H1 (cell line): ENCODE measurements at regions not wholly inside any gene's neighbourhood (a gene's known extent, or its start where the extent isn't known, plus 50 kb on each side); places are given as distances from the start of the nearest gene placed in this dataset.

Experiments
- CTCF ChIA-PET: fragments of 300-600 bp; sonication (Branson Sonifier 250); formaldehyde crosslinking; loops from one replicate; lab custom pipeline; 2021; ENCODE audit not compliant: partially characterized antibody; lab: Charles Lee
- POLR2A ChIA-PET: fragments of 300-600 bp; sonication (Branson Sonifier 250); formaldehyde crosslinking; loops from one replicate; lab custom pipeline; 2021; ENCODE audit warnings: inconsistent platforms; ENCODE audit not compliant: partially characterized antibody; lab: Charles Lee
- DNase-seq, 2 experiments: peaks; one replicate each; pipeline versions ENCODE4 v3.0.0 to v3.0.0-alpha.2; 2010 to 2022; ENCODE audit warnings: low spot score in 2 of 2, low read depth in 1 of 2, mixed read lengths in 1 of 2
- FAIRE-seq: peaks from 2 replicates; lab custom pipeline; 2011; peaks lifted over from hg19 to GRCh38; lab: Jason Lieb, UNC
- H2AFZ ChIP-seq: 2 replicates; pipeline ENCODE4 v1.8.1; 2012; ENCODE audit warnings: low read length, inconsistent platforms
- H2AK5ac ChIP-seq: 2 replicates; pipeline ENCODE4 v1.6.1; 2013; ENCODE audit warnings: low read depth, low read length
- H2BK120ac ChIP-seq: replicated peaks from 2 replicates; pipeline ENCODE3; 2013; ENCODE audit warnings: low read depth, low read length, inconsistent platforms
- H2BK12ac ChIP-seq: 2 replicates; pipeline ENCODE4 v1.6.1; 2013; ENCODE audit warnings: low read depth, low read length
- H2BK15ac ChIP-seq: 2 replicates; pipeline ENCODE4 v1.6.1; 2013; ENCODE audit warnings: low read length
- H2BK20ac ChIP-seq: 2 replicates; pipeline ENCODE4 v1.6.1; 2013; ENCODE audit warnings: low read length
- H2BK5ac ChIP-seq: 2 replicates; pipeline ENCODE4 v1.6.1; 2013; ENCODE audit warnings: low read depth, low read length
- H3K14ac ChIP-seq: 2 replicates; pipeline ENCODE4 v1.6.1; 2013; ENCODE audit warnings: inconsistent platforms; ENCODE audit not compliant: insufficient read length
- H3K18ac ChIP-seq: 2 replicates; pipeline ENCODE4 v1.6.1; 2013; ENCODE audit warnings: low read length; ENCODE audit errors: extremely low read depth
- H3K23ac ChIP-seq: 2 replicates; pipeline ENCODE4 v1.6.1; 2013; ENCODE audit warnings: inconsistent platforms; ENCODE audit not compliant: insufficient read length
- H3K23me2 ChIP-seq: 2 replicates; pipeline ENCODE4 v1.6.1; 2013; ENCODE audit warnings: low read depth, low read length
- H3K27ac ChIP-seq: 2 replicates; pipeline ENCODE4 v1.6.1; 2011; ENCODE audit warnings: low read depth, low read length, inconsistent platforms
- H3K27me3 ChIP-seq, 4 experiments: replicated peaks in 1 of 4; 1 replicate in 1 of 4; 2 replicates in 3 of 4; pipeline versions ENCODE4 v1.6.1 to v1.8.1; 2011 to 2013; ENCODE audit warnings: low read length in 3 of 4, mild to moderate bottlenecking in 3 of 4, inconsistent platforms in 2 of 4, mixed read lengths in 2 of 4, moderate library complexity in 1 of 4; ENCODE audit not compliant: control insufficient read depth in 3 of 4, insufficient read depth in 3 of 4; ENCODE audit errors: extremely low read depth in 1 of 4
- H3K36me3 ChIP-seq, 4 experiments: 2 replicates each; pipeline versions ENCODE4 v1.6.1 to v1.8.1; 2011 to 2013; ENCODE audit warnings: mild to moderate bottlenecking in 4 of 4, low read length in 3 of 4, moderate library complexity in 2 of 4, control low read depth in 1 of 4, inconsistent platforms in 1 of 4; ENCODE audit not compliant: insufficient read depth in 4 of 4, control insufficient read depth in 2 of 4
- H3K4ac ChIP-seq: replicated peaks from 2 replicates; pipeline ENCODE3; 2013; ENCODE audit warnings: low read length, low read depth, mixed read lengths, inconsistent platforms; ENCODE audit not compliant: insufficient read length
- H3K4me1 ChIP-seq, 4 experiments: replicated peaks in 1 of 4; 1 replicate in 1 of 4; 2 replicates in 3 of 4; pipeline versions ENCODE4 v1.6.1 to v1.8.1; 2011 to 2013; ENCODE audit warnings: low read length in 3 of 4, inconsistent platforms in 2 of 4, mixed read lengths in 1 of 4; ENCODE audit not compliant: insufficient read depth in 4 of 4, control insufficient read depth in 3 of 4
- H3K4me2 ChIP-seq, 2 experiments: 2 replicates each; pipeline versions ENCODE4 v1.6.1 to v1.8.1; 2011 to 2013; ENCODE audit warnings: low read depth in 2 of 2, low read length in 2 of 2, control low read depth in 1 of 2, inconsistent platforms in 1 of 2, mild to moderate bottlenecking in 1 of 2; ENCODE audit not compliant: insufficient read depth in 1 of 2
- H3K4me3 ChIP-seq, 4 experiments: fragments of 200-600, 300-600 bp in 1 of 4; sonication (generic), shearing (Covaris generic), sonication (Bioruptor Twin) in 1 of 4; 2 replicates each; pipeline versions ENCODE4 v1.5.1 to v1.8.1; 2011 to 2016; ENCODE audit warnings: low read length in 4 of 4, low read depth in 3 of 4, control low read depth in 2 of 4, inconsistent platforms in 2 of 4, mild to moderate bottlenecking in 2 of 4, mixed read lengths in 1 of 4, moderate library complexity in 1 of 4; ENCODE audit not compliant: insufficient read depth in 2 of 4; ENCODE audit errors: extremely low read depth in 1 of 4
- H3K56ac ChIP-seq: replicated peaks from 2 replicates; pipeline ENCODE3; 2013; ENCODE audit warnings: low read depth, mild to moderate bottlenecking, mixed read lengths, low read length, inconsistent platforms; ENCODE audit not compliant: insufficient read length
- H3K79me1 ChIP-seq: 2 replicates; pipeline ENCODE4 v1.6.1; 2013; ENCODE audit warnings: low read depth, low read length, control low read depth
- H3K79me2 ChIP-seq, 2 experiments: 2 replicates each; pipeline versions ENCODE4 v1.6.1 to v1.8.1; 2012 to 2013; ENCODE audit warnings: low read length in 2 of 2, mild to moderate bottlenecking in 2 of 2, inconsistent platforms in 1 of 2; ENCODE audit not compliant: insufficient read depth in 2 of 2, control insufficient read depth in 1 of 2
- H3K9ac ChIP-seq, 4 experiments: replicated peaks in 1 of 4; 1 replicate in 1 of 4; 2 replicates in 3 of 4; pipeline versions ENCODE4 v1.6.1 to v1.8.1; 2011 to 2013; ENCODE audit warnings: low read depth in 3 of 4, low read length in 3 of 4, control low read depth in 2 of 4, mild to moderate bottlenecking in 2 of 4, moderate library complexity in 2 of 4, inconsistent platforms in 1 of 4; ENCODE audit errors: extremely low read depth in 1 of 4
- H3K9me3 ChIP-seq, 2 experiments: 2 replicates each; pipeline versions ENCODE4 v1.6.1 to v1.8.1; 2012 to 2013; ENCODE audit warnings: mild to moderate bottlenecking in 2 of 2, moderate library complexity in 2 of 2, control low read depth in 1 of 2, inconsistent platforms in 1 of 2, low read depth in 1 of 2, low read length in 1 of 2, mixed read lengths in 1 of 2; ENCODE audit not compliant: insufficient read depth in 2 of 2
- H4K20me1 ChIP-seq, 2 experiments: replicated peaks in 1 of 2; 2 replicates each; pipeline versions ENCODE3 to v1.8.1; 2011 to 2013; ENCODE audit warnings: inconsistent platforms in 2 of 2, low read length in 2 of 2, mild to moderate bottlenecking in 1 of 2; ENCODE audit not compliant: insufficient read depth in 2 of 2, control insufficient read depth in 1 of 2
- H4K5ac ChIP-seq: 2 replicates; pipeline ENCODE4 v1.6.1; 2013; ENCODE audit warnings: low read length, low read depth, mixed read lengths, inconsistent platforms; ENCODE audit not compliant: insufficient read length
- H4K8ac ChIP-seq: 2 replicates; pipeline ENCODE4 v1.8.0; 2013; ENCODE audit warnings: mild to moderate bottlenecking, moderate library complexity, low read length, inconsistent platforms; ENCODE audit not compliant: insufficient read depth; ENCODE audit errors: extremely low read depth
- H4K91ac ChIP-seq: replicated peaks from 2 replicates; pipeline ENCODE3; 2013; ENCODE audit warnings: low read length, mixed read lengths, inconsistent platforms; ENCODE audit not compliant: insufficient read length
- BCL11A ChIP-seq, 2 experiments: IDR thresholded peaks; one replicate each; pipeline ENCODE4 v1.6.1; 2011; ENCODE audit warnings: low read depth in 2 of 2, low read length in 2 of 2, mild to moderate bottlenecking in 2 of 2
- CHD1 ChIP-seq: IDR thresholded peaks from 2 replicates; pipeline ENCODE4 v1.6.1; 2012; ENCODE audit warnings: low read depth, low read length, improper control_type of control experiment
- GABPA ChIP-seq: IDR thresholded peaks from 2 replicates; pipeline ENCODE4 v1.6.1; 2011; ENCODE audit warnings: mild to moderate bottlenecking, low read length, moderate library complexity, borderline replicate concordance; ENCODE audit not compliant: insufficient read depth
- GTF2F1 ChIP-seq: IDR thresholded peaks from 2 replicates; pipeline ENCODE4 v1.6.1; 2012; ENCODE audit warnings: low read depth, low read length, improper control_type of control experiment, borderline replicate concordance
- JUND ChIP-seq: IDR thresholded peaks from 2 replicates; pipeline ENCODE4 v1.6.1; 2011; ENCODE audit warnings: mild to moderate bottlenecking, improper control_type of control experiment, low read length
- RBBP5 ChIP-seq: IDR thresholded peaks from 2 replicates; pipeline ENCODE4 v1.7.1; 2012; ENCODE audit warnings: low read depth, mild to moderate bottlenecking, inconsistent platforms, low read length, moderate library complexity, borderline replicate concordance
- RNF2 ChIP-seq: fragments of 200-900, 300-1000 bp; sonication (generic); IDR thresholded peaks from 2 replicates; pipeline ENCODE4 v1.7.1; 2016; ENCODE audit warnings: borderline replicate concordance, low read depth, mild to moderate bottlenecking, antibody characterized with exemption, low read length; ENCODE audit not compliant: poor library complexity, severe bottlenecking; ENCODE audit errors: missing control alignments
- SIRT6 ChIP-seq: IDR thresholded peaks from one replicate; pipeline ENCODE4 v1.7.1; 2012; ENCODE audit warnings: low read length, inconsistent platforms
- SP4 ChIP-seq: IDR thresholded peaks from 2 replicates; pipeline ENCODE4 v1.6.1; 2012; ENCODE audit warnings: low read length, inconsistent platforms
- TBP ChIP-seq: IDR thresholded peaks from 2 replicates; pipeline ENCODE4 v1.6.1; 2011; ENCODE audit warnings: low read depth, low read length, improper control_type of control experiment
- TEAD4 ChIP-seq: IDR thresholded peaks from 2 replicates; pipeline ENCODE4 v1.6.1; 2012; ENCODE audit warnings: low read depth, low read length, inconsistent platforms, mixed read lengths
- YY1 ChIP-seq: IDR thresholded peaks from 2 replicates; pipeline ENCODE4 v1.6.1; 2011; ENCODE audit warnings: low read depth, mild to moderate bottlenecking, low read length
- ZNF274 ChIP-seq: IDR thresholded peaks from 2 replicates; pipeline ENCODE4 v1.7.0; 2012; ENCODE audit warnings: low read length, borderline replicate concordance; ENCODE audit errors: extremely low read depth
- WGBS, 2 experiments: shearing (Covaris generic) in 1 of 2; methylation state at CpG; one replicate each; pipeline versions ENCODE4 v1.1.6 to v1.1.7; 2013 to 2015; ENCODE audit warnings: low lambda C conversion rate in 2 of 2, mixed read lengths in 2 of 2, inconsistent platforms in 1 of 2, low coverage in 1 of 2, missing lambda C conversion rate in 1 of 2; ENCODE audit not compliant: insufficient replicate concordance in 2 of 2, insufficient coverage in 1 of 2, insufficient read length in 1 of 2; ENCODE audit errors: extremely low coverage in 1 of 2, missing lambda C conversion rate in 1 of 2; 5-methylcytosine and 5-hydroxymethylcytosine counted together
- TF ChIP-seq, protein P1 (sequence below): IDR thresholded peaks from 2 replicates; pipeline ENCODE4 v1.6.1; 2012; ENCODE audit warnings: inconsistent platforms

DNA sequence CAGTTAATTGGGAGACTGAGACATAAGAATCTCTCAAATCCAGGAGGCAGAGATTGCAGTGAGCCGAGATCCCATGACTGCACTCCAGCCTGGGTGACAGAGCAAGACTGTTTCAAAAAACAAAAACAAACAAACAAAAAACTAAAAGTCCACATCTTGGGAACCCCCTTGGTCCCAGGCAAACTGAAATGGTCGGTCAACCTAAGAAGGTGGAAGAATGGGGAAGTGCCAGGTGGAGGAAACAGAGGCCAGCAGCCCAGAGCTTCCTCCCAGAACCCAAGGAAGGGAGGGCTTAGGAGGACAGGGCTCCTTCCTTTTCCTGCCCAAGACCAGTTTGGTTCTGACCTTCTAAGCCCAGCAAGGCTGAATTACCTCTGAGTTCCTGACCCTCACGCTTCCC, 121.0 kb upstream of the FUT8 start:
- H2BK120ac ChIP-seq: no peak overlapping the region
- peaks cover 0 to 5% (median 0%) of the 10 kb centered on the region in 4 experiments; a peak in 3 of 7 replicates for H3K4me1 ChIP-seq
- no peak overlapping the region for H3K18ac ChIP-seq
- no peak overlapping the region for H2BK20ac ChIP-seq
- H3K56ac ChIP-seq: no peak overlapping the region
- H2AK5ac ChIP-seq: no peak overlapping the region
- no peaks in the 10 kb centered on the region for H4K20me1 ChIP-seq
- CTCF ChIA-PET: interaction anchor here (1.0 to 1.1 kb wide), 2 partner anchors 9 to 31 kb away, joined by 4 to 5 read pairs; no protein-coding TSS in a partner anchor
- H4K5ac ChIP-seq: no peak overlapping the region
- no peak overlapping the region for H3K4me2 ChIP-seq
- no peak overlapping the region for H4K91ac ChIP-seq
- no peaks in the 10 kb centered on the region for H3K79me2 ChIP-seq
- H3K4me3 ChIP-seq: no peak overlapping the region
- no peak overlapping the region for H2BK12ac ChIP-seq
- DNase-seq: no peak
- FAIRE-seq: no peak
- H3K4ac ChIP-seq: no peak overlapping the region
- no peaks in the 10 kb centered on the region for H3K36me3 ChIP-seq
- no peak overlapping the region for H4K8ac ChIP-seq
- H2BK15ac ChIP-seq: no peak overlapping the region
- no peak overlapping the region for H3K27ac ChIP-seq
- TF ChIP-seq GABPA (no peak), ZNF274 (no peak), RBBP5 (no peak), CHD1 (no peak), YY1 (no peak), SIRT6 (no peak), SP4 (no peak), JUND (no peak), BCL11A (IDR thresholded peaks at IDR 0.05; ENCODE audit: low read depth in 2 of 2, low read length in 2 of 2) (no peak), TBP (no peak), TEAD4 (no peak), RNF2 (no peak), GTF2F1 (no peak)
- TF ChIP-seq, protein P1, sequence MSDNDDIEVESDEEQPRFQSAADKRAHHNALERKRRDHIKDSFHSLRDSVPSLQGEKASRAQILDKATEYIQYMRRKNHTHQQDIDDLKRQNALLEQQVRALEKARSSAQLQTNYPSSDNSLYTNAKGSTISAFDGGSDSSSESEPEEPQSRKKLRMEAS: no peak
- no peaks in the 10 kb centered on the region for H3K79me1 ChIP-seq
- 97% methylated on average over 3 of the region's 3 CpGs; no CpG with 5 or more reads in 1 of the 2 experiments for WGBS, 2 experiments
- H3K23ac ChIP-seq: no peak overlapping the region
- no peak overlapping the region for H2AFZ ChIP-seq
- no peak overlapping the region for H3K9ac ChIP-seq
- H2BK5ac ChIP-seq: no peak overlapping the region
- H3K9me3 ChIP-seq: no peaks in the 10 kb centered on the region
- POLR2A ChIA-PET: interaction anchor here (0.6 kb wide), 1 partner anchor 9 kb away, joined by 4 read pairs; no protein-coding TSS in a partner anchor
- no peaks in the 10 kb centered on the region for H3K23me2 ChIP-seq
- no peak overlapping the region for H3K14ac ChIP-seq
- no peaks in the 10 kb centered on the region for H3K27me3 ChIP-seq
